ENCODE measurements at regions not wholly inside any gene's neighbourhood (a gene's known extent, or its start where the extent isn't known, plus 50 kb on each side); places are given as distances from the start of the nearest gene placed in this dataset.

DNA sequence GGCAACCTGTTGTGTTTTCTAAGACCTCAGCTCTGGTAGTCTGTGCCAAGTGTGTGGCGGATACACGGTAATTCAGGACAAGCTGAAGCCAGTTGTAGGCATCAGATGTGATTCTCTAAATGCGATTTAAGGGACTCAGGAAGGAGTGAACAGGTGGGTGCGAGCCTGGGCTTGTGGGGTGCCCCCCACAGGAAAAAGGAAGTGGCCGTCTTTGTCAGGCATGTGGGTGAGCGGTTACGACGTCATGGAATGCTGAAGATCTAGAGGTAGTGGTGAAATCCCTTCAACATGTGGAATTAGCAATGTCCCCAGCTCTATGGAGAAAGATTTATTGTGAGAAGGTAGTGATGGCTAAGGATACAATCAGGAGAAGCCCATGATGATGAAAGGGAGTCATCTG, 95.1 kb upstream of the EXOC2 start:
- no peak for DNase-seq (ENCODE audit: low read depth)
- H3K4me3 ChIP-seq (ENCODE audit: low read depth, low read length): no peak overlapping the region
- TF ChIP-seq, protein P1, sequence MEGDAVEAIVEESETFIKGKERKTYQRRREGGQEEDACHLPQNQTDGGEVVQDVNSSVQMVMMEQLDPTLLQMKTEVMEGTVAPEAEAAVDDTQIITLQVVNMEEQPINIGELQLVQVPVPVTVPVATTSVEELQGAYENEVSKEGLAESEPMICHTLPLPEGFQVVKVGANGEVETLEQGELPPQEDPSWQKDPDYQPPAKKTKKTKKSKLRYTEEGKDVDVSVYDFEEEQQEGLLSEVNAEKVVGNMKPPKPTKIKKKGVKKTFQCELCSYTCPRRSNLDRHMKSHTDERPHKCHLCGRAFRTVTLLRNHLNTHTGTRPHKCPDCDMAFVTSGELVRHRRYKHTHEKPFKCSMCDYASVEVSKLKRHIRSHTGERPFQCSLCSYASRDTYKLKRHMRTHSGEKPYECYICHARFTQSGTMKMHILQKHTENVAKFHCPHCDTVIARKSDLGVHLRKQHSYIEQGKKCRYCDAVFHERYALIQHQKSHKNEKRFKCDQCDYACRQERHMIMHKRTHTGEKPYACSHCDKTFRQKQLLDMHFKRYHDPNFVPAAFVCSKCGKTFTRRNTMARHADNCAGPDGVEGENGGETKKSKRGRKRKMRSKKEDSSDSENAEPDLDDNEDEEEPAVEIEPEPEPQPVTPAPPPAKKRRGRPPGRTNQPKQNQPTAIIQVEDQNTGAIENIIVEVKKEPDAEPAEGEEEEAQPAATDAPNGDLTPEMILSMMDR (conservative IDR thresholded peaks at IDR 0.05; ENCODE audit: low read depth, low read length): no peak

DNA sequence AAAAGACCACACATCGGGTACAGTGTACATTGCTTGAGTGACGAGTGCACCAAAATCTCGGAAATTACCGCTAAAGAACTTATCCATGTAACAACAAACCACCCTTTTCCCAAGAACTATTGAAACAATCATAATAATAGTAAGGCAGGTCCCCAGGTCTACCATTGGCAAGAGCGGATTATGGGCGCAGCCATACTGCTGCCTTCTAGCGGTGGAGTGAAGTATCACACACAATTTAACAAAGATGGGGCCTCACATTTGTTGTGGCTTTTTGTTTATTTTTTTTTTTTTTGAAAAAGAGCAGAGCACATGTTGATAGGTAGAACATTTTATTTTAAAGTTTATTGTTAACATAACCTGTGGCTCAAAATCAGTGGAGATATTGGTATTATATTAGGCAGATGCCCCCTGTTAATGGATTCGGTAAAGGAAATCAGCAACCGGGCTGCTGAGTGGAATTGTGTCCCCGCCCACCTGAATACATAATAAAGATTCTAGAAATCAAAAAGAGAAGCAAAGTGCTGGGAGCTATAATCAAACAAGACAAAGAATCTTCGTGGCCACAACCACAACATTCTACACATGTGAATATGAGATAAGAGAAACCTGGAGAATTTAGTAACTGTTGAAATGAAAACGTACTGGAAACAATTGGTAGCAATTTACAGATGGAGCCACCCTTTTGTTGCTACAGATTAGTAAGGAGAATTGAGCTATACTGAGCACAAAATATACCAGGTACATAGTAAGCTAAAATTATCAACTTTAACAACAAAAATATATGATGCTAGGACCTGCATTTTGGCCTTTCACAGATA, 94.2 kb upstream of the EXOC2 start:
- no peak overlapping the region for H3K4me3 ChIP-seq (ENCODE audit: low read depth, low read length)
- peak; percentile 37 for DNase-seq (ENCODE audit: low read depth)
- TF ChIP-seq, protein P1 (conservative IDR thresholded peaks at IDR 0.05; ENCODE audit: low read depth, low read length): peak; percentile 78

DNA sequence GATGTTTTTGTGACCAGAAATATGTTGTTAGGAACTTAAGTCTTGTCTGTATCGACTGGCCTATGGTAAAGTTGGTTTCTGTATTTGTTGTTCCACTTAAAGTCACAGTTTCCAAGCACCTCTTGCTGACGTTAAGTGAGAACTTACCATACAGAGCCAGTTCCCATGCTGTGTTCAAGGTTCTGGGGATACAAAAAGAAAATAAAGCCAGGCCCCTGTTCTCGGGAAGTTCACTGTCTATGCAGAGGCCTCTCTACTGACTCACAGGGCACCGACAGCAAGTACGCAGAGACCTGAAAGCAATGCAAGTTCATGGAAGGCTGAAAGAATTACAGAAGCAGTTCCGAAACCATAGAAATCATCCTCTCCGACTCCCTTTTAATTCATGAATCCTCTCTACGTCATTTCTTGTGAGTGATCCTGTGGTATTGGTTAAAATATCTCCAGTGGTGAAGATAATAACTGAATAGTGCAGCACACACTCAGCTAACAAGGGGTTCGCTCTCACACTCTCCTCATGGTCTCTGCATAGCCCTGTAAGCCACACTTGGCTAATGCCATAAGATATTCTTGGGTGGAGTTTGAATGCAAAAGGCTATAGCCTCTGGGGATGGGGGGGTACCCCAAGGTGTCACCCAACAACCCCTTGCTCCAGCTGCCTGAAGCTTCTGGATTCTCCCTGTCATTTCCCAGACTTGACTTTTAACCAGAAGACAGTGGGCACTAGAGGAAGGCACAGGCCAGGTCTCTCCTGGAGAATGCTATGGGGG, 91.2 kb upstream of the EXOC2 start:
- no peak overlapping the region for H3K4me3 ChIP-seq (ENCODE audit: low read depth, low read length)
- TF ChIP-seq, protein P1 (conservative IDR thresholded peaks at IDR 0.05; ENCODE audit: low read depth, low read length): no peak
- peak; percentile 71 for DNase-seq (ENCODE audit: low read depth)

DNA sequence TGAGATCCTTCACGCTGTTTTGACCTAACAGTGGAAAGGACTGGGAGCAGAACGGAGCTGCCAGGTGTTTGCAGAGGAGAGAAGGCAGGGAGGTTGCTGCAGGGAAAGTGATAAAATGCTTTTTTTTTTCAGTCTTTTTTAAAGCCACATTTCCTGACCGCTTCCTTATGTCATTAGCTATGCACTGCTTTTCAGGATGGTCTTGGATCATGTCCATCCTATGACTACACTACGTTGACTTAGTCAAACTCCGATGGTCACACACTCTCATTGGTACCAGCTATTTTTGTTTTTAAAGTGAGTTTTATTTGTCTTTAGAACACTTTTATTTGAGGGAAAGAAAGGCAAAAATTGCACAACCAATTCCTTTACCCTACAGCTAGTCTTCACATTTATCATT, 89.2 kb upstream of the EXOC2 start:
- DNase-seq (ENCODE audit: low read depth): no peak
- TF ChIP-seq, protein P1 (conservative IDR thresholded peaks at IDR 0.05; ENCODE audit: low read depth, low read length): no peak
- H3K4me3 ChIP-seq (ENCODE audit: low read depth, low read length): no peak overlapping the region

DNA sequence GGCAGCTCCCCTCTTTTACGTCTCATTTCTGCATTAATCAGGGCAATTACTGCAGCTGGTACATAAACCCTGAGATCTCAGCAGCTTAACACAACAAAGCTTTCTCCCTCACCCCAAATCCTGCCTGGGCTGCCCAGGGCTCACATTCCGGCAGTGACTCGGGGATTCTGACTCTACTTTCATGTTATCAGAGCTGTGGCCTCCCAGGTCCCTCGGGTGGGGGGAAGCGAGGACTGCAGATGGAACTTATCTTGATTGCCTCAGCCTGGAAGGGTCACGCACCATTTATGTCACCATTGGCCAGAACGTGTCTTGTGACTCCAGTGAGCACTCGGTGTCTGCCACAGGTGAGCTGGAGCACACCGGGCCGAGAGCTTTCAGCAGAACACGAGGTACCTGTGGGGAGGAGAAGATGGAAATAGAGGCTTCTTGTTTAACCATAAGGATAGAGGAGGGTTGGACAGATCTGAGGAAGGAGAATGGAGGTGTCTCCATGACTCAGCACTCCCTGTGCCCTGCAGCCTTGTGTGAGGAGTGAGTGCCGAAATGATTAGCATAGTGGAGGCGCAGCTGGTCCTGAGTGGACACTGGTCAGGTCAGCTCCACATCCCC, 88.5 kb upstream of the EXOC2 start:
- H3K4me3 ChIP-seq (ENCODE audit: low read depth, low read length): no peak overlapping the region
- DNase-seq (ENCODE audit: low read depth): no peak
- TF ChIP-seq, protein P1 (conservative IDR thresholded peaks at IDR 0.05; ENCODE audit: low read depth, low read length): no peak

DNA sequence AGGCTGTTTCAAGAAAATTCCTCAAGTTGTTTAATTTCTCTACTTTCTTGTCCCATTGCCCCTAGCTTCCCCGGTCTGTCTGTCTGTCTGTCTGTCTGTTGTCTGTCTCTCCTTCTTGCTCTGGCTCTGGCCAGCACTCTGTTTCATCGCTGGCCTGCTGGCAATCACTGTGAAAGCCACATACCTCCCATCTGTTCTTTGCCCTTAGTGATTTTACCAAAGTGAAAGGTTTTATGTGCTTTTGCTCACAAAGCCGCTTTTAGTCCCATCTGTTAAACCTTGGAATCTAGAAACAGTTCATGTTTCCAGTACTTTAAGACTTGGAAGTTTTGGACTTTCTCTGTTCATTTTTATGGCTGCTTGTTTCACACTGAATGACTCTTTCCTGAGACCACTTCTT, 87.8 kb upstream of the EXOC2 start:
- TF ChIP-seq, protein P1 (conservative IDR thresholded peaks at IDR 0.05; ENCODE audit: low read depth, low read length): no peak
- no peak overlapping the region for H3K4me3 ChIP-seq (ENCODE audit: low read depth, low read length)
- no peak for DNase-seq (ENCODE audit: low read depth)
